ENCODE measurements at regions not wholly inside any gene's neighbourhood (a gene's known extent, or its start where the extent isn't known, plus 50 kb on each side); places are given as distances from the start of the nearest gene placed in this dataset.

- Histone ChIP-seq H3K4me1 (ENCODE audit: control insufficient read depth, insufficient read depth, low read length) (no peaks in the 10 kb centered on the region), H2AFZ (ENCODE audit: control insufficient read depth, low read depth, low read length) (no peak overlapping the region), H3K4me2 (ENCODE audit: control insufficient read depth, insufficient read depth) (no peak overlapping the region), H3K79me2 (ENCODE audit: control insufficient read depth, insufficient read depth, low read length) (no peaks in the 10 kb centered on the region), H4K20me1 (ENCODE audit: control insufficient read depth, insufficient read depth) (no peaks in the 10 kb centered on the region), H3K9ac (ENCODE audit: control insufficient read depth, insufficient read depth, low read length) (no peak overlapping the region), H3K9me3 (replicated peaks; ENCODE audit: control insufficient read depth, insufficient read depth, low read length) (no peaks in the 10 kb centered on the region), H3K27ac (ENCODE audit: control insufficient read depth, insufficient read depth) (no peak overlapping the region), H3K36me3 (ENCODE audit: control insufficient read depth in 2 of 2, insufficient read depth in 2 of 2, low read length in 1 of 2) (no peaks in the 10 kb centered on the region), H3K27me3 (replicated peaks in 1 of 2; ENCODE audit: control insufficient read depth in 2 of 2, insufficient read depth in 2 of 2, low read length in 1 of 2) (no peaks in the 10 kb centered on the region), H3K4me3 (no peak overlapping the region)
- CTCF ChIA-PET: no interaction called here
- ATAC-seq (no peak), DNase-seq (ENCODE audit: low read depth, low spot score) (no peak), FAIRE-seq (no peak)
- TF ChIP-seq WRNIP1 (IDR thresholded peaks at IDR 0.05; ENCODE audit: borderline replicate concordance, low read depth, low read length) (no peak), USF1 (IDR thresholded peaks at IDR 0.05; ENCODE audit: borderline replicate concordance, extremely low read length, insufficient read depth, low read depth, low read length) (no peak), RFX5 (IDR thresholded peaks at IDR 0.05; ENCODE audit: low read depth, low read length) (no peak), BACH1 (IDR thresholded peaks at IDR 0.05; ENCODE audit: borderline replicate concordance) (no peak), TCF3 (IDR thresholded peaks at IDR 0.05; ENCODE audit: borderline replicate concordance, insufficient read depth, low read depth, low read length) (no peak), ZBTB33 (IDR thresholded peaks at IDR 0.05) (no peak), GATAD2B (conservative IDR thresholded peaks at IDR 0.05; ENCODE audit: low read depth) (no peak), NR2F1 (conservative IDR thresholded peaks at IDR 0.05) (no peak), GABPA (IDR thresholded peaks at IDR 0.05; ENCODE audit: low read depth) (no peak), NR2C1 (IDR thresholded peaks at IDR 0.05) (no peak), CHD4 (IDR thresholded peaks at IDR 0.05) (no peak), ZNF217 (IDR thresholded peaks at IDR 0.05) (no peak)
- RAD21 ChIA-PET (ENCODE audit: unreplicated experiment): no interaction called here
- intact Hi-C loops (cut with micrococcal nuclease; ENCODE audit: unreplicated experiment) (no loop called here), in situ Hi-C loops (cut with MboI) (no loop called here)
- BruUV-seq (replicated peaks): no TSS peak
- SMC1A ChIA-PET (ENCODE audit: uncharacterized antibody, unreplicated experiment): no interaction called here
- POLR2A ChIA-PET: no interaction called here
Measured at GRCh38 chr18:60319129-60319528, 53.4 kb downstream of the MC4R start.

Measured in GM12878 (cell line).